ENCODE measurements at regions not wholly inside any gene's neighbourhood (a gene's known extent, or its start where the extent isn't known, plus 50 kb on each side); places are given as distances from the start of the nearest gene placed in this dataset.
"Not testable (repeated sequence)": the region's sequence is repeated elsewhere in the genome, so short reads cannot be mapped to it uniquely, and the experiment has no call there.

- Histone ChIP-seq H3K9me3 (ENCODE audit: control insufficient read depth in 2 of 2, low read length in 2 of 2) (no peaks in the 10 kb centered on the region), H3K9ac (ENCODE audit: low read depth in 1 of 2, low read length in 2 of 2) (no peak overlapping the region), H3K27me3 (ENCODE audit: control insufficient read depth in 2 of 2, insufficient read depth in 2 of 2, low read length in 2 of 2) (peaks cover 0 to 3% of the 10 kb centered on the region in 2 donors), H3K36me3 (ENCODE audit: control insufficient read depth in 2 of 2, insufficient read depth in 2 of 2, low read length in 2 of 2) (no peaks in the 10 kb centered on the region), H3K27ac (ENCODE audit: low read depth in 2 of 2, low read length in 2 of 2) (peak overlapping the region in 1 of 2 donors; percentile 49), H3K4me3 (ENCODE audit: low read length in 2 of 2) (no peak overlapping the region), H3K4me1 (ENCODE audit: control insufficient read depth in 2 of 2, insufficient read depth in 2 of 2, low read length in 2 of 2) (no peaks in the 10 kb centered on the region)
Observed at GRCh38 chrX:13168269-13168668, 123.8 kb upstream of the FAM9C start.

DNA sequence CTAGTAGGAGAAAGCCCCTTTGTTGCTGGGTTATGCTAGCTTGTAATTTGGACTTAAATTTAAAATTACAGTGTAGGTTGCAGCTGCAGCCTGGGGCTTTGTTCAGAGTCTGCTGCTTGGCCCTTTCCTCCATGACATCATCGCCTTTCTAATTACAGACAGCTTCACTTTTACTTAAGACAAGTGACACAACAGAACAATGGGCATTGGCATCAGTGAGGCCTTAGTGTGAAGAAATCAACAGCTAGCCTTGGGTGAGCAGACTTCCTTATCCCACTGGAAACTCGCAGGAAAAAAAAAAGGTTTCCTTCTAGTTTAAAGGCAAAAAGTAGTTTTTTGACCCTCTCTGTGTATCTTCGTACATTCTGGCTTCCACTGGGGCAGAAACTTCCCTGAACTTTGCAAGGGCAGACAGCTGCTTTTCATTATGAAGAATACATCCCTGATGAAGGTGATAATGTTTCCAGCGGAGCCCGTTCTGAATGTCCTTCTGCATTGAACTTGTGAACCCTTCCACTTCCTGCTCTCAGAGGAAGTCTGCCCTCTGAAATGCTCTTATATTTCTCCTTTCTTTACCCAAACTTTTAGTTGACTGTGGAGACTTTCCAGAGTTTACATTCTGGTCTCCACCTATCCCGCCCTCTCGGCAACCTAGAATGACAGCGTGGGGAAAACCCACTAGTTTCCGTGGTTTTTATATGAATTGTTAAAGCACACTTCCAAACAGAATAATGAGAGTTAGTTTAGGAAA, 123.2 kb upstream of the FAM9C start:
- peaks cover 0 to 3% of the 10 kb centered on the region in 2 donors for H3K27me3 ChIP-seq (ENCODE audit: control insufficient read depth in 2 of 2, insufficient read depth in 2 of 2, low read length in 2 of 2)
- H3K4me1 ChIP-seq (ENCODE audit: control insufficient read depth in 2 of 2, insufficient read depth in 2 of 2, low read length in 2 of 2) = peaks cover 0 to under 1% of the 10 kb centered on the region in 2 donors
- H3K9me3 ChIP-seq (ENCODE audit: control insufficient read depth in 2 of 2, low read length in 2 of 2) = no peaks in the 10 kb centered on the region
- H3K4me3 ChIP-seq (ENCODE audit: low read length in 2 of 2) = no peak overlapping the region
- H3K27ac ChIP-seq (ENCODE audit: low read depth in 2 of 2, low read length in 2 of 2) = peak overlapping the region; percentile 40 to 49
- H3K9ac ChIP-seq (ENCODE audit: low read depth in 1 of 2, low read length in 2 of 2) = no peak overlapping the region
- no peaks in the 10 kb centered on the region for H3K36me3 ChIP-seq (ENCODE audit: control insufficient read depth in 2 of 2, insufficient read depth in 2 of 2, low read length in 2 of 2)

- H3K27ac ChIP-seq (ENCODE audit: low read depth in 2 of 2, low read length in 2 of 2) = no peak overlapping the region
- no peaks in the 10 kb centered on the region for H3K9me3 ChIP-seq (ENCODE audit: control insufficient read depth in 2 of 2, low read length in 2 of 2)
- H3K9ac ChIP-seq (ENCODE audit: low read depth in 1 of 2, low read length in 2 of 2) = no peak overlapping the region
- no peaks in the 10 kb centered on the region for H3K36me3 ChIP-seq (ENCODE audit: control insufficient read depth in 2 of 2, insufficient read depth in 2 of 2, low read length in 2 of 2)
- H3K27me3 ChIP-seq (ENCODE audit: control insufficient read depth in 2 of 2, insufficient read depth in 2 of 2, low read length in 2 of 2) = peaks cover 0 to 3% of the 10 kb centered on the region in 2 donors
- no peak overlapping the region for H3K4me3 ChIP-seq (ENCODE audit: low read length in 2 of 2)
- peaks cover 0 to 12% of the 10 kb centered on the region in 2 donors for H3K4me1 ChIP-seq (ENCODE audit: control insufficient read depth in 2 of 2, insufficient read depth in 2 of 2, low read length in 2 of 2)
Observed at GRCh38 chrX:13165266-13166189, 121.1 kb upstream of the FAM9C start.

- H3K36me3 ChIP-seq (ENCODE audit: control insufficient read depth in 2 of 2, insufficient read depth in 2 of 2, low read length in 2 of 2) = no peaks in the 10 kb centered on the region
- H3K4me3 ChIP-seq (ENCODE audit: low read length in 2 of 2) = no peak overlapping the region
- H3K9me3 ChIP-seq (ENCODE audit: control insufficient read depth in 2 of 2, low read length in 2 of 2) = no peaks in the 10 kb centered on the region
- no peak overlapping the region for H3K9ac ChIP-seq (ENCODE audit: low read depth in 1 of 2, low read length in 2 of 2)
- peaks cover 0 to 3% of the 10 kb centered on the region in 2 donors for H3K27me3 ChIP-seq (ENCODE audit: control insufficient read depth in 2 of 2, insufficient read depth in 2 of 2, low read length in 2 of 2)
- H3K4me1 ChIP-seq (ENCODE audit: control insufficient read depth in 2 of 2, insufficient read depth in 2 of 2, low read length in 2 of 2) = peaks cover 0 to 17% of the 10 kb centered on the region in 2 donors
- H3K27ac ChIP-seq (ENCODE audit: low read depth in 2 of 2, low read length in 2 of 2) = no peak overlapping the region
Observed at GRCh38 chrX:13164611-13165010, 120.2 kb upstream of the FAM9C start.

GRCh38 chrX:13162772-13163410, 118.5 kb upstream of the FAM9C start:
- H3K36me3 ChIP-seq (ENCODE audit: control insufficient read depth in 2 of 2, insufficient read depth in 2 of 2, low read length in 2 of 2) = no peaks in the 10 kb centered on the region
- H3K9me3 ChIP-seq (ENCODE audit: control insufficient read depth in 2 of 2, low read length in 2 of 2) = no peaks in the 10 kb centered on the region
- H3K4me1 ChIP-seq (ENCODE audit: control insufficient read depth in 2 of 2, insufficient read depth in 2 of 2, low read length in 2 of 2) = peaks cover 0 to 17% of the 10 kb centered on the region in 2 donors
- H3K27ac ChIP-seq (ENCODE audit: low read depth in 2 of 2, low read length in 2 of 2) = no peak overlapping the region
- H3K4me3 ChIP-seq (ENCODE audit: low read length in 2 of 2) = no peak overlapping the region
- H3K9ac ChIP-seq (ENCODE audit: low read depth in 1 of 2, low read length in 2 of 2) = no peak overlapping the region
- H3K27me3 ChIP-seq (ENCODE audit: control insufficient read depth in 2 of 2, insufficient read depth in 2 of 2, low read length in 2 of 2) = peaks cover 0 to 2% of the 10 kb centered on the region in 2 donors

DNA sequence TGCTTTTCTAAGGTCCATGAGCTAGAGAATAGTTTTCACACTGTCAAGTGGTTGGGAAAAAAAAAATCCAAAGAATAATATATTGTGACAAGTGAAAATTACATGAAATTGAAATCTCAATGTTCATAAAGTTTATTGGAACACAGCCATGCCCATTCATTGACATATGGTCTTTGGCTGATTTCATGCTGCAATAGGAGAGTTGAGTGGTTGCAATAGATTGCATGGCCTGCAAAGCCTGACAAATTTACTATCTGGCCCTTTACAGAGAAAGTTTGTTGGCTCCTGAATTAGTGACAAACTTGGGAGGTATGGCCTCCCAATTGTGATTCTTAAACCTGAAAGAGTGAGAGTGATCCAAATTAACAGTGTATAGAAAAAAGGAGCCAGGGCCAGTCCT, 115.5 kb upstream of the FAM9C start:
- Histone ChIP-seq H3K4me1 (ENCODE audit: control insufficient read depth in 2 of 2, insufficient read depth in 2 of 2, low read length in 2 of 2) (peaks cover 0 to 17% of the 10 kb centered on the region in 2 donors), H3K27me3 (ENCODE audit: control insufficient read depth in 2 of 2, insufficient read depth in 2 of 2, low read length in 2 of 2) (no peaks in the 10 kb centered on the region), H3K9ac (ENCODE audit: low read depth in 1 of 2, low read length in 2 of 2) (no peak overlapping the region), H3K27ac (ENCODE audit: low read depth in 2 of 2, low read length in 2 of 2) (peak overlapping the region; percentile 71 to 80), H3K36me3 (ENCODE audit: control insufficient read depth in 2 of 2, insufficient read depth in 2 of 2, low read length in 2 of 2) (no peaks in the 10 kb centered on the region), H3K4me3 (ENCODE audit: low read length in 2 of 2) (no peak overlapping the region), H3K9me3 (ENCODE audit: control insufficient read depth in 2 of 2, low read length in 2 of 2) (no peaks in the 10 kb centered on the region)

GRCh38 chrX:13158911-13159310, 114.5 kb upstream of the FAM9C start:
- Histone ChIP-seq H3K4me1 (ENCODE audit: control insufficient read depth in 2 of 2, insufficient read depth in 2 of 2, low read length in 2 of 2) (peaks cover 0 to 17% of the 10 kb centered on the region in 2 donors), H3K4me3 (ENCODE audit: low read length in 2 of 2) (no peak overlapping the region)

GRCh38 chrX:13155550-13155949, 111.1 kb upstream of the FAM9C start:
- H3K9me3 ChIP-seq (ENCODE audit: control insufficient read depth in 2 of 2, low read length in 2 of 2); H3K4me3 ChIP-seq (ENCODE audit: low read length in 2 of 2); H3K36me3 ChIP-seq (ENCODE audit: control insufficient read depth in 2 of 2, insufficient read depth in 2 of 2, low read length in 2 of 2); H3K9ac ChIP-seq (ENCODE audit: low read depth in 1 of 2, low read length in 2 of 2); H3K27me3 ChIP-seq (ENCODE audit: control insufficient read depth in 2 of 2, insufficient read depth in 2 of 2, low read length in 2 of 2); H3K27ac ChIP-seq (ENCODE audit: low read depth in 2 of 2, low read length in 2 of 2): not testable (repeated sequence)
- peaks cover 0 to 10% of the 10 kb centered on the region in 2 donors for H3K4me1 ChIP-seq (ENCODE audit: control insufficient read depth in 2 of 2, insufficient read depth in 2 of 2, low read length in 2 of 2)

More at GRCh38 chrX:13158911-13159310, 114.5 kb upstream of the FAM9C start:
- no peaks in the 10 kb centered on the region for H3K9me3 ChIP-seq (ENCODE audit: control insufficient read depth in 2 of 2, low read length in 2 of 2)
- H3K9ac ChIP-seq (ENCODE audit: low read depth in 1 of 2, low read length in 2 of 2) = no peak overlapping the region
- no peaks in the 10 kb centered on the region for H3K36me3 ChIP-seq (ENCODE audit: control insufficient read depth in 2 of 2, insufficient read depth in 2 of 2, low read length in 2 of 2)
- no peaks in the 10 kb centered on the region for H3K27me3 ChIP-seq (ENCODE audit: control insufficient read depth in 2 of 2, insufficient read depth in 2 of 2, low read length in 2 of 2)
- H3K27ac ChIP-seq (ENCODE audit: low read depth in 2 of 2, low read length in 2 of 2) = no peak overlapping the region

- Histone ChIP-seq H3K4me3 (ENCODE audit: low read length in 2 of 2) (no peak overlapping the region), H3K4me1 (ENCODE audit: control insufficient read depth in 2 of 2, insufficient read depth in 2 of 2, low read length in 2 of 2) (peaks cover 0 to 5% of the 10 kb centered on the region in 2 donors), H3K9ac (ENCODE audit: low read depth in 1 of 2, low read length in 2 of 2) (no peak overlapping the region), H3K27ac (ENCODE audit: low read depth in 2 of 2, low read length in 2 of 2) (no peak overlapping the region), H3K27me3 (ENCODE audit: control insufficient read depth in 2 of 2, insufficient read depth in 2 of 2, low read length in 2 of 2) (peaks cover 0 to 3% of the 10 kb centered on the region in 2 donors), H3K36me3 (ENCODE audit: control insufficient read depth in 2 of 2, insufficient read depth in 2 of 2, low read length in 2 of 2) (no peaks in the 10 kb centered on the region), H3K9me3 (ENCODE audit: control insufficient read depth in 2 of 2, low read length in 2 of 2) (peaks cover 3% of the 10 kb centered on the region in 2 donors)
Observed at GRCh38 chrX:13153796-13154195, 109.4 kb upstream of the FAM9C start.
